OCI-LY3 (cell line): ENCODE measurements at regions not wholly inside any gene's neighbourhood (a gene's known extent, or its start where the extent isn't known, plus 50 kb on each side); places are given as distances from the start of the nearest gene placed in this dataset.

Source experiments
- EZH2phosphoT487 ChIP-seq: fragments of 200-600 bp; shearing (Covaris generic); IDR thresholded peaks from 2 replicates; pipeline ENCODE4 v1.6.1; 2018; ENCODE audit warnings: antibody characterized with exemption, mixed run types, low read depth
- TF ChIP-seq, protein P1 (sequence below): fragments of 200-600, 300-600 bp; sonication (generic); IDR thresholded peaks from 2 replicates; pipeline ENCODE4 v1.5.1; 2014; ENCODE audit warnings: antibody characterized with exemption, low read length, low read depth

DNA sequence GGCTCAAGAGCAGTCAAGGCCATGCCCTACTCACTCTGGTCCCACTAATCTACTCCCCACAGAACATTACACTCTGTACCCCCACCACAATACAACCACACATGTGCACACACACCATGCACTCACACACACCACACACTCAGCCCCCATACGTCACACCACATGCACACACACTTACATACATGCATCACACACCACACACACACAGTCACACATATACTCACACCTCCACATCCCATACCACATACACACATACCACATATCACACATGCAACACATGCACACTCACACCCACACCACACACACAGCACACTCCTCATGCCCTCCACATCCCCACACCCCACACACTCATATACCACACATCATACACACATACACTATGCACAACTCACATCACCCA is 67.6 kb downstream of the RASL11A start:
- TF ChIP-seq, protein P1, sequence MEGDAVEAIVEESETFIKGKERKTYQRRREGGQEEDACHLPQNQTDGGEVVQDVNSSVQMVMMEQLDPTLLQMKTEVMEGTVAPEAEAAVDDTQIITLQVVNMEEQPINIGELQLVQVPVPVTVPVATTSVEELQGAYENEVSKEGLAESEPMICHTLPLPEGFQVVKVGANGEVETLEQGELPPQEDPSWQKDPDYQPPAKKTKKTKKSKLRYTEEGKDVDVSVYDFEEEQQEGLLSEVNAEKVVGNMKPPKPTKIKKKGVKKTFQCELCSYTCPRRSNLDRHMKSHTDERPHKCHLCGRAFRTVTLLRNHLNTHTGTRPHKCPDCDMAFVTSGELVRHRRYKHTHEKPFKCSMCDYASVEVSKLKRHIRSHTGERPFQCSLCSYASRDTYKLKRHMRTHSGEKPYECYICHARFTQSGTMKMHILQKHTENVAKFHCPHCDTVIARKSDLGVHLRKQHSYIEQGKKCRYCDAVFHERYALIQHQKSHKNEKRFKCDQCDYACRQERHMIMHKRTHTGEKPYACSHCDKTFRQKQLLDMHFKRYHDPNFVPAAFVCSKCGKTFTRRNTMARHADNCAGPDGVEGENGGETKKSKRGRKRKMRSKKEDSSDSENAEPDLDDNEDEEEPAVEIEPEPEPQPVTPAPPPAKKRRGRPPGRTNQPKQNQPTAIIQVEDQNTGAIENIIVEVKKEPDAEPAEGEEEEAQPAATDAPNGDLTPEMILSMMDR, result no peak
- no peak for TF ChIP-seq EZH2phosphoT487
